ENCODE measurements at regions not wholly inside any gene's neighbourhood (a gene's known extent, or its start where the extent isn't known, plus 50 kb on each side); places are given as distances from the start of the nearest gene placed in this dataset.

- TF ChIP-seq, protein P1, sequence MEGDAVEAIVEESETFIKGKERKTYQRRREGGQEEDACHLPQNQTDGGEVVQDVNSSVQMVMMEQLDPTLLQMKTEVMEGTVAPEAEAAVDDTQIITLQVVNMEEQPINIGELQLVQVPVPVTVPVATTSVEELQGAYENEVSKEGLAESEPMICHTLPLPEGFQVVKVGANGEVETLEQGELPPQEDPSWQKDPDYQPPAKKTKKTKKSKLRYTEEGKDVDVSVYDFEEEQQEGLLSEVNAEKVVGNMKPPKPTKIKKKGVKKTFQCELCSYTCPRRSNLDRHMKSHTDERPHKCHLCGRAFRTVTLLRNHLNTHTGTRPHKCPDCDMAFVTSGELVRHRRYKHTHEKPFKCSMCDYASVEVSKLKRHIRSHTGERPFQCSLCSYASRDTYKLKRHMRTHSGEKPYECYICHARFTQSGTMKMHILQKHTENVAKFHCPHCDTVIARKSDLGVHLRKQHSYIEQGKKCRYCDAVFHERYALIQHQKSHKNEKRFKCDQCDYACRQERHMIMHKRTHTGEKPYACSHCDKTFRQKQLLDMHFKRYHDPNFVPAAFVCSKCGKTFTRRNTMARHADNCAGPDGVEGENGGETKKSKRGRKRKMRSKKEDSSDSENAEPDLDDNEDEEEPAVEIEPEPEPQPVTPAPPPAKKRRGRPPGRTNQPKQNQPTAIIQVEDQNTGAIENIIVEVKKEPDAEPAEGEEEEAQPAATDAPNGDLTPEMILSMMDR (IDR thresholded peaks at IDR 0.05 in 4 of 5, conservative IDR thresholded peaks at IDR 0.05 in 1 of 5) = no peak
- no peak for TF ChIP-seq POLR2A (IDR thresholded peaks at IDR 0.05)
Measured at GRCh38 chr9:80867731-80868130, 821.6 kb downstream of the TLE1 start.
